K562 (cell line): ENCODE measurements at regions not wholly inside any gene's neighbourhood (a gene's known extent, or its start where the extent isn't known, plus 50 kb on each side); places are given as distances from the start of the nearest gene placed in this dataset.

Source experiments
- ATAC-seq: fragments of 200-7000 bp; cut with Tn5 transposase; 3 replicates; pipeline ENCODE4 v1.9.1; 2020; ENCODE audit warnings: moderate library complexity
- BruUV-seq: library from RNA; stranded (reverse); fragments of 400-500 nt; replicated peaks from 2 replicates; lab custom pipeline; 2021; lab: Mats Ljungman, UMichigan
- CTCF ChIA-PET: fragments of 300-600 bp; formaldehyde crosslinking; extraction: SDS; loops from one replicate; lab custom pipeline; 2021; ENCODE audit warnings: low intra/inter-chr PET ratio; lab: Yijun Ruan, JAX
- POLR2A ChIA-PET: fragments of 300-600, 350-650 bp; sonication (Branson Sonifier 250); formaldehyde crosslinking; extraction: SDS; loops from one replicate; lab custom pipeline; 2021; ENCODE audit warnings: antibody characterized with exemption, inconsistent platforms; lab: Yijun Ruan, JAX
- DNase-seq, 4 experiments: peaks; one replicate each; pipeline versions ENCODE4 v3.0.0 to v3.0.0-alpha.2; 2011 to 2018; ENCODE audit warnings: low spot score in 3 of 4, mixed read lengths in 3 of 4; ENCODE audit errors: extremely low read depth in 1 of 4
- FAIRE-seq: peaks from 2 replicates; lab custom pipeline; 2011; peaks lifted over from hg19 to GRCh38; lab: Jason Lieb, UNC
- H2AFZ ChIP-seq: 2 replicates; pipeline ENCODE4 v1.6.0; 2011; ENCODE audit warnings: low read depth, low read length, control low read depth, inconsistent platforms
- H3K27ac ChIP-seq: fragments of 200-600 bp; 3 replicates; pipeline ENCODE4 v1.8.0; 2011; ENCODE audit warnings: low read depth, mild to moderate bottlenecking, control low read depth, inconsistent platforms, low read length, moderate library complexity, mixed read lengths; ENCODE audit errors: extremely low read depth
- H3K27me3 ChIP-seq, 2 experiments: fragments of 300-600 bp in 1 of 2; 2 replicates in 1 of 2; 3 replicates in 1 of 2; pipeline versions ENCODE4 v1.6.0 to v1.8.0; 2011; ENCODE audit warnings: inconsistent platforms in 2 of 2, low read length in 2 of 2, mild to moderate bottlenecking in 1 of 2, mixed read lengths in 1 of 2, moderate library complexity in 1 of 2; ENCODE audit not compliant: control insufficient read depth in 2 of 2, insufficient read depth in 2 of 2
- H3K36me3 ChIP-seq: fragments of 300-600 bp; 3 replicates; pipeline ENCODE4 v1.8.0; 2011; ENCODE audit warnings: mild to moderate bottlenecking, low read length, inconsistent platforms; ENCODE audit not compliant: control insufficient read depth, insufficient read depth
- H3K4me1 ChIP-seq, 2 experiments: fragments of 200-600 bp in 1 of 2; replicated peaks in 1 of 2; 2 replicates in 1 of 2; 3 replicates in 1 of 2; pipeline versions ENCODE4 v1.5.1 to v1.8.0; 2011; ENCODE audit warnings: inconsistent platforms in 2 of 2, low read length in 2 of 2, mild to moderate bottlenecking in 1 of 2, mixed read lengths in 1 of 2, moderate library complexity in 1 of 2; ENCODE audit not compliant: control insufficient read depth in 2 of 2, insufficient read depth in 2 of 2
- H3K4me2 ChIP-seq: 2 replicates; pipeline ENCODE4 v1.6.1; 2011; ENCODE audit warnings: low read length, control low read depth, inconsistent platforms, mixed read lengths; ENCODE audit not compliant: insufficient read depth
- H3K4me3 ChIP-seq: fragments of 200-600 bp; sonication (generic), shearing (Covaris generic); 2 replicates; pipeline ENCODE4 v1.5.1; 2016; ENCODE audit warnings: control low read depth, inconsistent platforms
- H3K79me2 ChIP-seq: fragments of 200-600 bp; 3 replicates; pipeline ENCODE4 v1.8.0; 2011; ENCODE audit warnings: low read length, inconsistent platforms; ENCODE audit not compliant: control insufficient read depth, insufficient read depth
- H3K9ac ChIP-seq, 2 experiments: 2 replicates each; pipeline versions ENCODE4 v1.6.0 to v1.6.1; 2011; ENCODE audit warnings: low read depth in 2 of 2, low read length in 2 of 2, control low read depth in 1 of 2, inconsistent platforms in 1 of 2, mild to moderate bottlenecking in 1 of 2, mixed read lengths in 1 of 2; ENCODE audit not compliant: insufficient read depth in 1 of 2
- H3K9me1 ChIP-seq: one replicate; pipeline ENCODE4 v1.6.0; 2011; ENCODE audit warnings: inconsistent platforms, mild to moderate bottlenecking, low read length, moderate library complexity; ENCODE audit not compliant: control insufficient read depth, insufficient read depth
- H3K9me3 ChIP-seq: replicated peaks from 2 replicates; pipeline ENCODE4 v1.5.1; 2011; ENCODE audit warnings: low read depth, low read length, inconsistent platforms; ENCODE audit not compliant: control insufficient read depth, insufficient read depth
- H4K20me1 ChIP-seq: replicated peaks from 2 replicates; pipeline ENCODE4 v1.6.1; 2011; ENCODE audit warnings: low read length, inconsistent platforms, mixed read lengths; ENCODE audit not compliant: control insufficient read depth, insufficient read depth
- E2F3 ChIP-seq: fragments of 250-450 bp; sonication (Bioruptor Pico); IDR thresholded peaks from 2 replicates; pipeline ENCODE4 v1.4.0; 2020; ENCODE audit warnings: mild to moderate bottlenecking
- ELK3 ChIP-seq: fragments of 450-650 bp; formaldehyde crosslinking; IDR thresholded peaks from 2 replicates; pipeline ENCODE4 v1.4.0; 2020; ENCODE audit warnings: mild to moderate bottlenecking
- JUN ChIP-seq, 2 experiments: sonication (generic) in 1 of 2; formaldehyde crosslinking in 1 of 2; IDR thresholded peaks; 2 replicates each; pipeline versions ENCODE4 v1.6.1 to v1.8.0; 2012 to 2022; ENCODE audit warnings: borderline replicate concordance in 2 of 2, mild to moderate bottlenecking in 2 of 2, improper control_type of control experiment in 1 of 2, low read depth in 1 of 2, low read length in 1 of 2, missing genetic modification reagents in 1 of 2
- KLF10 ChIP-seq: fragments of 250-450 bp; sonication (Bioruptor Pico); IDR thresholded peaks from 2 replicates; pipeline ENCODE4 v1.6.1; 2021; ENCODE audit warnings: matching md5 sums
- NRF1 ChIP-seq, 2 experiments: fragments of 450-650 bp; IDR thresholded peaks in 1 of 2; conservative IDR thresholded peaks in 1 of 2; 2 replicates each; pipeline ENCODE4 v1.6.1; 2014; ENCODE audit warnings: mild to moderate bottlenecking in 2 of 2
- ZBTB17 ChIP-seq: fragments of 450-650 bp; formaldehyde crosslinking; IDR thresholded peaks from 2 replicates; pipeline ENCODE4 v1.4.0; 2020; ENCODE audit warnings: mild to moderate bottlenecking
- ZFP91 ChIP-seq: sonication (generic); formaldehyde crosslinking; IDR thresholded peaks from 2 replicates; pipeline ENCODE4 v1.8.0; 2022; ENCODE audit warnings: mild to moderate bottlenecking, missing genetic modification reagents
- ZNF140 ChIP-seq: fragments of 250-450 bp; sonication (Bioruptor Pico); IDR thresholded peaks from 2 replicates; pipeline ENCODE4 v1.8.0; 2021; ENCODE audit warnings: moderate library complexity, mild to moderate bottlenecking, inconsistent platforms
- ZNF232 ChIP-seq: sonication (generic); formaldehyde crosslinking; IDR thresholded peaks from 2 replicates; pipeline ENCODE4 v1.8.0; 2022; ENCODE audit warnings: mild to moderate bottlenecking, missing genetic modification reagents
- WGBS: fragments of 100-300 bp; shearing (Covaris generic); methylation state at CpG from one replicate; pipeline ENCODE4 v1.1.6; 2016; ENCODE audit warnings: low coverage, mixed read lengths; ENCODE audit not compliant: insufficient coverage; ENCODE audit errors: missing lambda C conversion rate; 5-methylcytosine and 5-hydroxymethylcytosine counted together
- in situ Hi-C: fragments of 300-500 bp; cut with MboI; formaldehyde crosslinking; loops from 4 replicates; pipeline ENCODE4 v1.15.0; 2018; ENCODE audit warnings: inconsistent platforms, mixed read lengths
- intact Hi-C: fragments of 100-400 bp; cut with micrococcal nuclease; formaldehyde crosslinking; loops from 2 replicates; pipeline ENCODE4 v1.14.2; 2022
- TF ChIP-seq, protein P1 (sequence below): IDR thresholded peaks from 3 replicates; pipeline ENCODE4 v1.6.1; 2011; ENCODE audit warnings: borderline replicate concordance, mild to moderate bottlenecking, moderate library complexity; ENCODE audit not compliant: insufficient read length; ENCODE audit errors: extremely low read depth
- TF ChIP-seq, protein P2 (sequence below), 2 experiments: fragments of 450-650 bp in 1 of 2; sonication (generic) in 1 of 2; formaldehyde crosslinking; conservative IDR thresholded peaks; 2 replicates each; pipeline versions ENCODE4 v1.4.0 to v1.8.1; 2020 to 2022; ENCODE audit warnings: mild to moderate bottlenecking in 1 of 2, missing genetic modification reagents in 1 of 2

DNA sequence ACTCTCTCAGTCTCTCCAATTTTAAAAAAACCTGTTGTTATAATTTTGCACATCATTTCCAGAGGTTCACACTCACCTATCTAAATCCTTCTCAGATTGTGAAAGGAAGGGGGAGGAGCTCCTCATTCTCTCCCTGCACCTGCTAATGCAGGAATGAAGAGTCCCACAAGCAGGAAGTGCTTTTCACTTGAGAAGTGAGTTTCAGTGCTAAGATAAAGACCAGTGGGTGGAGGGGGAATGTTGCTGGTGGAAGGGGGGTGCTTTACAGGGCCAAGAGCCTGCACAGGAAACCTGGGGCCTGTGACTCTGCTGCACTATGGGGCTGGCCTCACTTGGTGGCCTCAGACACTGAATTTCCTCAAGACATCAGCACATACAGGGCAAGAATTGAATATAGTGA, 176.4 kb downstream of the PTPN20 start (continued):
- TF ChIP-seq, protein P1, sequence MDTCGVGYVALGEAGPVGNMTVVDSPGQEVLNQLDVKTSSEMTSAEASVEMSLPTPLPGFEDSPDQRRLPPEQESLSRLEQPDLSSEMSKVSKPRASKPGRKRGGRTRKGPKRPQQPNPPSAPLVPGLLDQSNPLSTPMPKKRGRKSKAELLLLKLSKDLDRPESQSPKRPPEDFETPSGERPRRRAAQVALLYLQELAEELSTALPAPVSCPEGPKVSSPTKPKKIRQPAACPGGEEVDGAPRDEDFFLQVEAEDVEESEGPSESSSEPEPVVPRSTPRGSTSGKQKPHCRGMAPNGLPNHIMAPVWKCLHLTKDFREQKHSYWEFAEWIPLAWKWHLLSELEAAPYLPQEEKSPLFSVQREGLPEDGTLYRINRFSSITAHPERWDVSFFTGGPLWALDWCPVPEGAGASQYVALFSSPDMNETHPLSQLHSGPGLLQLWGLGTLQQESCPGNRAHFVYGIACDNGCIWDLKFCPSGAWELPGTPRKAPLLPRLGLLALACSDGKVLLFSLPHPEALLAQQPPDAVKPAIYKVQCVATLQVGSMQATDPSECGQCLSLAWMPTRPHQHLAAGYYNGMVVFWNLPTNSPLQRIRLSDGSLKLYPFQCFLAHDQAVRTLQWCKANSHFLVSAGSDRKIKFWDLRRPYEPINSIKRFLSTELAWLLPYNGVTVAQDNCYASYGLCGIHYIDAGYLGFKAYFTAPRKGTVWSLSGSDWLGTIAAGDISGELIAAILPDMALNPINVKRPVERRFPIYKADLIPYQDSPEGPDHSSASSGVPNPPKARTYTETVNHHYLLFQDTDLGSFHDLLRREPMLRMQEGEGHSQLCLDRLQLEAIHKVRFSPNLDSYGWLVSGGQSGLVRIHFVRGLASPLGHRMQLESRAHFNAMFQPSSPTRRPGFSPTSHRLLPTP = no peak
- TF ChIP-seq, protein P2, sequence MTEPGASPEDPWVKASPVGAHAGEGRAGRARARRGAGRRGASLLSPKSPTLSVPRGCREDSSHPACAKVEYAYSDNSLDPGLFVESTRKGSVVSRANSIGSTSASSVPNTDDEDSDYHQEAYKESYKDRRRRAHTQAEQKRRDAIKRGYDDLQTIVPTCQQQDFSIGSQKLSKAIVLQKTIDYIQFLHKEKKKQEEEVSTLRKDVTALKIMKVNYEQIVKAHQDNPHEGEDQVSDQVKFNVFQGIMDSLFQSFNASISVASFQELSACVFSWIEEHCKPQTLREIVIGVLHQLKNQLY (CRISPR knock-in tag; conservative IDR thresholded peaks at IDR 0.05) = no peak
- TF ChIP-seq KLF10 (no peak), ZNF140 (no peak), E2F3 (no peak)

GRCh38 chr10:47088656-47089354, 177.6 kb downstream of the PTPN20 start:
- CTCF ChIA-PET = no interaction called here
- no peaks in the 10 kb centered on the region for H3K9me1 ChIP-seq
- H3K36me3 ChIP-seq = no peaks in the 10 kb centered on the region
- H3K4me1 ChIP-seq = no peaks in the 10 kb centered on the region
- TF ChIP-seq ZBTB17 (CRISPR knock-in tag) = no peak
- no peak for TF ChIP-seq ELK3 (CRISPR knock-in tag)
- TF ChIP-seq ZFP91 (CRISPR knock-in tag) = no peak
- TF ChIP-seq ZNF232 (CRISPR knock-in tag) = no peak
- no peak for TF ChIP-seq JUN (IDR thresholded peaks at IDR 0.05; ENCODE audit: borderline replicate concordance, low read depth, low read length)
- TF ChIP-seq JUN (CRISPR knock-in tag; IDR thresholded peaks at IDR 0.05; ENCODE audit: borderline replicate concordance) = no peak
- TF ChIP-seq NRF1 (conservative IDR thresholded peaks at IDR 0.05 in 1 of 2, IDR thresholded peaks at IDR 0.05 in 1 of 2) = no peak
- H3K27me3 ChIP-seq = peaks cover 2 to 42% of the 10 kb centered on the region in 2 experiments; a peak in 4 of 5 replicates
- no peak overlapping the region for H3K27ac ChIP-seq
- FAIRE-seq = no peak
- POLR2A ChIA-PET = interaction anchor here (1.2 kb wide), 1 partner anchor 18 kb away, joined by 3 read pairs; no protein-coding TSS in a partner anchor
- in situ Hi-C loops = no loop called here
- H2AFZ ChIP-seq = no peak overlapping the region
- no peak overlapping the region for H3K9ac ChIP-seq
- no peak overlapping the region for H3K4me3 ChIP-seq
- H3K79me2 ChIP-seq = no peaks in the 10 kb centered on the region
- no peaks in the 10 kb centered on the region for H3K9me3 ChIP-seq
- DNase-seq = no peak
- under 1% methylated on average over 10 of the region's 10 CpGs for WGBS
- no peaks in the 10 kb centered on the region; the same call in 1 of the 2 replicates for H4K20me1 ChIP-seq
- ATAC-seq = no peak
- no TSS peak for BruUV-seq
- intact Hi-C loops = no loop called here
- H3K4me2 ChIP-seq = no peak overlapping the region
